ENCODE measurements at regions not wholly inside any gene's neighbourhood (a gene's known extent, or its start where the extent isn't known, plus 50 kb on each side); places are given as distances from the start of the nearest gene placed in this dataset.

- POLR2A ChIA-PET = no interaction called here
- Histone ChIP-seq H3K4me3 (ENCODE audit: low read depth, low read length) (no peak overlapping the region), H3K36me3 (ENCODE audit: control insufficient read depth, insufficient read depth, low read length) (no peaks in the 10 kb centered on the region), H3K27me3 (replicated peaks; ENCODE audit: control insufficient read depth, insufficient read depth, low read length) (no peaks in the 10 kb centered on the region), H3K4me1 (no peaks in the 10 kb centered on the region), H3K9me3 (no peaks in the 10 kb centered on the region)
- no peak overlapping the region for H3K4me3 Mint-ChIP-seq (ENCODE audit: unreplicated experiment)
- intact Hi-C loops (cut with micrococcal nuclease; ENCODE audit: unreplicated experiment) = no loop called here
- no peak for DNase-seq
- no peak for TF ChIP-seq CTCF (IDR thresholded peaks at IDR 0.05; ENCODE audit: insufficient read depth in 1 of 2, low read depth in 1 of 2, low read length in 1 of 2, severe bottlenecking in 1 of 2, unreplicated experiment in 1 of 2)
- H3K36me3 Mint-ChIP-seq (ENCODE audit: insufficient read depth, unreplicated experiment) = no peaks in the 10 kb centered on the region
- no peaks in the 10 kb centered on the region for H3K9me3 Mint-ChIP-seq (ENCODE audit: unreplicated experiment)
- BruUV-seq (replicated peaks) = no TSS peak
- peaks cover 2% of the 10 kb centered on the region for H3K27me3 Mint-ChIP-seq (ENCODE audit: insufficient read depth, unreplicated experiment)
- peaks cover 5% of the 10 kb centered on the region for H3K4me1 Mint-ChIP-seq (ENCODE audit: low read depth, unreplicated experiment)
- no peak overlapping the region for H3K27ac Mint-ChIP-seq (ENCODE audit: unreplicated experiment)
- CTCF ChIA-PET = no interaction called here
Observed at GRCh38 chr6:84362193-84362821, 134.9 kb upstream of the CEP162 start.

- no peak overlapping the region for H3K27ac Mint-ChIP-seq (ENCODE audit: unreplicated experiment)
- POLR2A ChIA-PET = no interaction called here
- peaks cover 5% of the 10 kb centered on the region for H3K4me1 Mint-ChIP-seq (ENCODE audit: low read depth, unreplicated experiment)
- no peak for DNase-seq
- H3K36me3 ChIP-seq (ENCODE audit: control insufficient read depth, insufficient read depth, low read length) = no peaks in the 10 kb centered on the region
- intact Hi-C loops (cut with micrococcal nuclease; ENCODE audit: unreplicated experiment) = no loop called here
- no peaks in the 10 kb centered on the region for H3K27me3 ChIP-seq (replicated peaks; ENCODE audit: control insufficient read depth, insufficient read depth, low read length)
- H3K27me3 Mint-ChIP-seq (ENCODE audit: insufficient read depth, unreplicated experiment) = peaks cover 2% of the 10 kb centered on the region
- TF ChIP-seq CTCF (IDR thresholded peaks at IDR 0.05; ENCODE audit: insufficient read depth in 1 of 2, low read depth in 1 of 2, low read length in 1 of 2, severe bottlenecking in 1 of 2, unreplicated experiment in 1 of 2) = no peak
- BruUV-seq (replicated peaks) = no TSS peak
- H3K4me3 Mint-ChIP-seq (ENCODE audit: unreplicated experiment) = no peak overlapping the region
- no peaks in the 10 kb centered on the region for H3K36me3 Mint-ChIP-seq (ENCODE audit: insufficient read depth, unreplicated experiment)
- CTCF ChIA-PET = no interaction called here
- H3K4me3 ChIP-seq (ENCODE audit: low read depth, low read length) = no peak overlapping the region
- no peaks in the 10 kb centered on the region for H3K4me1 ChIP-seq
- H3K9me3 Mint-ChIP-seq (ENCODE audit: unreplicated experiment) = no peaks in the 10 kb centered on the region
- no peaks in the 10 kb centered on the region for H3K9me3 ChIP-seq
Observed at GRCh38 chr6:84361372-84362192, 134.1 kb upstream of the CEP162 start.

- ChIA-PET CTCF (no interaction called here), POLR2A (no interaction called here)
- intact Hi-C loops (cut with micrococcal nuclease; ENCODE audit: unreplicated experiment) = no loop called here
- Mint-ChIP-seq H3K9me3 (ENCODE audit: unreplicated experiment) (no peaks in the 10 kb centered on the region), H3K27me3 (ENCODE audit: insufficient read depth, unreplicated experiment) (peaks cover 2% of the 10 kb centered on the region), H3K4me3 (ENCODE audit: unreplicated experiment) (no peak overlapping the region), H3K36me3 (ENCODE audit: insufficient read depth, unreplicated experiment) (no peaks in the 10 kb centered on the region), H3K4me1 (ENCODE audit: low read depth, unreplicated experiment) (peaks cover 5% of the 10 kb centered on the region), H3K27ac (ENCODE audit: unreplicated experiment) (no peak overlapping the region)
- BruUV-seq (replicated peaks) = no TSS peak
- Histone ChIP-seq H3K4me1 (no peaks in the 10 kb centered on the region), H3K36me3 (ENCODE audit: control insufficient read depth, insufficient read depth, low read length) (no peaks in the 10 kb centered on the region), H3K9me3 (no peaks in the 10 kb centered on the region), H3K27me3 (replicated peaks; ENCODE audit: control insufficient read depth, insufficient read depth, low read length) (no peaks in the 10 kb centered on the region), H3K4me3 (ENCODE audit: low read depth, low read length) (no peak overlapping the region)
- no peak for DNase-seq
- TF ChIP-seq CTCF (IDR thresholded peaks at IDR 0.05; ENCODE audit: insufficient read depth in 1 of 2, low read depth in 1 of 2, low read length in 1 of 2, severe bottlenecking in 1 of 2, unreplicated experiment in 1 of 2) = no peak
Observed at GRCh38 chr6:84360039-84360438, 132.6 kb upstream of the CEP162 start.

All from Caco-2 (cell line).